Cardiac fibroblast (primary cell): ENCODE measurements at regions not wholly inside any gene's neighbourhood (a gene's known extent, or its start where the extent isn't known, plus 50 kb on each side); places are given as distances from the start of the nearest gene placed in this dataset.
A peak's percentile ranks its signal among the peaks of the same experiment; 100 is the strongest.

Source experiments
- DNase-seq, 2 donors: peaks; one replicate each; pipeline versions ENCODE4 v3.0.0 to v3.0.0-alpha.2; 2010; ENCODE audit warnings: low read depth in 2 of 2
- H3K4me3 ChIP-seq, 2 donors: replicated peaks in 1 of 2; 1 replicate in 1 of 2; 2 replicates in 1 of 2; pipeline ENCODE4 v1.5.1; 2011; ENCODE audit warnings: low read depth in 2 of 2, low read length in 2 of 2, mild to moderate bottlenecking in 2 of 2, moderate library complexity in 1 of 2
- CTCF ChIP-seq: IDR thresholded peaks from one replicate; pipeline ENCODE4 v1.5.1; 2011; ENCODE audit warnings: low read depth, mild to moderate bottlenecking, low read length, inconsistent platforms

GRCh38 chr9:17068671-17069070 lies 66.2 kb upstream of the CNTLN start:
- no peak for TF ChIP-seq CTCF
- no peak overlapping the region for H3K4me3 ChIP-seq
- DNase-seq: no peak

- DNase-seq: peak; percentile 33 to 51
- no peak overlapping the region for H3K4me3 ChIP-seq
- no peak for TF ChIP-seq CTCF
These were observed 69.8 kb upstream of the CNTLN start for GRCh38 chr9:17065062-17065461.

GRCh38 chr9:17064558-17064957 lies 70.3 kb upstream of the CNTLN start:
- H3K4me3 ChIP-seq: no peak overlapping the region
- DNase-seq: peak in 1 of 2 donors; percentile 5
- TF ChIP-seq CTCF: no peak

GRCh38 chr9:17063535-17064135 lies 71.2 kb upstream of the CNTLN start:
- H3K4me3 ChIP-seq: no peak overlapping the region
- peak; percentile 82 for TF ChIP-seq CTCF
- peak; percentile 72 to 75 for DNase-seq

GRCh38 chr9:17062497-17062896 lies 72.3 kb upstream of the CNTLN start:
- no peak for DNase-seq

GRCh38 chr9:17060450-17060849 lies 74.4 kb upstream of the CNTLN start:
- DNase-seq: no peak
- no peak overlapping the region for H3K4me3 ChIP-seq
- TF ChIP-seq CTCF: no peak

More at GRCh38 chr9:17062497-17062896, 72.3 kb upstream of the CNTLN start:
- H3K4me3 ChIP-seq: no peak overlapping the region
- TF ChIP-seq CTCF: no peak

GRCh38 chr9:17059465-17059864 lies 75.4 kb upstream of the CNTLN start:
- H3K4me3 ChIP-seq: no peak overlapping the region
- TF ChIP-seq CTCF: no peak
- DNase-seq: no peak
